ENCODE measurements at regions not wholly inside any gene's neighbourhood (a gene's known extent, or its start where the extent isn't known, plus 50 kb on each side); places are given as distances from the start of the nearest gene placed in this dataset.

DNA sequence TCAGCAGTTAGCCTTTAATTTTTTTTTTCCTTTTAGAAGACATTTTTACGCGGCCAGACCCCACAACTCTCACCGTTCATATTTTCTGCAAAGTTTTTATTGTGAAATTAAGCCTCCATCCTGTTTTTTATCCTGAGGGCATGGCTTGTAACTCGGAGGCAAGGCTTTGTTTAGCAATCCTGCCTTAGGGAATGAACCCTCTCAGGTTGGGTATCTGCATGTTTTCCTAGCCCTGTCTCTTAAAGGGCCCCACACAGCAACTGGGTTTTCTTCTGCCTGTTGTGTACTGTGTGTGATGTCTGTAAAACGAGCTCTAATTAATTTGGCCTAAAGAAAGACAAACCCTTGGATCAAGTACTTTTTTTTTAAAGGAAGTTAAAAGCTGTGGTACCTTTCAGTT is 130.2 kb upstream of the COBL start:
- ATAC-seq (no peak), DNase-seq (no peak)
- Histone ChIP-seq H3K4me1 (ENCODE audit: low read depth) (no peaks in the 10 kb centered on the region), H3K36me3 (ENCODE audit: low read depth) (no peaks in the 10 kb centered on the region), H3K9me3 (peaks cover 5% of the 10 kb centered on the region), H3K4me3 (no peak overlapping the region)
- TF ChIP-seq, protein P1, sequence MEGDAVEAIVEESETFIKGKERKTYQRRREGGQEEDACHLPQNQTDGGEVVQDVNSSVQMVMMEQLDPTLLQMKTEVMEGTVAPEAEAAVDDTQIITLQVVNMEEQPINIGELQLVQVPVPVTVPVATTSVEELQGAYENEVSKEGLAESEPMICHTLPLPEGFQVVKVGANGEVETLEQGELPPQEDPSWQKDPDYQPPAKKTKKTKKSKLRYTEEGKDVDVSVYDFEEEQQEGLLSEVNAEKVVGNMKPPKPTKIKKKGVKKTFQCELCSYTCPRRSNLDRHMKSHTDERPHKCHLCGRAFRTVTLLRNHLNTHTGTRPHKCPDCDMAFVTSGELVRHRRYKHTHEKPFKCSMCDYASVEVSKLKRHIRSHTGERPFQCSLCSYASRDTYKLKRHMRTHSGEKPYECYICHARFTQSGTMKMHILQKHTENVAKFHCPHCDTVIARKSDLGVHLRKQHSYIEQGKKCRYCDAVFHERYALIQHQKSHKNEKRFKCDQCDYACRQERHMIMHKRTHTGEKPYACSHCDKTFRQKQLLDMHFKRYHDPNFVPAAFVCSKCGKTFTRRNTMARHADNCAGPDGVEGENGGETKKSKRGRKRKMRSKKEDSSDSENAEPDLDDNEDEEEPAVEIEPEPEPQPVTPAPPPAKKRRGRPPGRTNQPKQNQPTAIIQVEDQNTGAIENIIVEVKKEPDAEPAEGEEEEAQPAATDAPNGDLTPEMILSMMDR (IDR thresholded peaks at IDR 0.05): no peak
- intact Hi-C loops (cut with DNase I, micrococcal nuclease): no loop called here

DNA sequence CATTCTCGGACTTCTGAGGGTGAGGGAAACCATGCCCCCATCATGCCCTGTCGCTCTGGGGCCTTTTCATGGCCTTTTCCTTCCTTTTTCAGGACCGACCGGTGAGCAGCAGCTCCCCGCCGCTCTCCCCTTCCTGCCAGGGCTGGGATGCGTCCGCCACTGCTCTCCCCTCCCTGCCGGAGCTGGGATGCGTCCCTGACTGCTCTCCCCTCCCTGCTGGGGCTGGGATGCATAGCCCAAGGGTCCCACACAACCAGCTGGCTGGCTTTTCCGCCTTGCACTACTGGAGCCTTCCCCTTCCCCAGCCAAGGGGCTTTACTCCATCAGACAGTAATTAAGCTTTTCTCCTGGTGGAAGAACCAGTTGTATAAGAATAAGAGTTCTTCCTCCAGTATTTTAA is 129.7 kb upstream of the COBL start:
- no peak for DNase-seq
- Histone ChIP-seq H3K9me3 (peaks cover 5% of the 10 kb centered on the region), H3K4me3 (no peak overlapping the region), H3K4me1 (ENCODE audit: low read depth) (no peaks in the 10 kb centered on the region), H3K36me3 (ENCODE audit: low read depth) (no peaks in the 10 kb centered on the region)
- intact Hi-C loops (cut with DNase I, micrococcal nuclease): no loop called here
- TF ChIP-seq, protein P1 (IDR thresholded peaks at IDR 0.05): no peak
- no peak for ATAC-seq

DNA sequence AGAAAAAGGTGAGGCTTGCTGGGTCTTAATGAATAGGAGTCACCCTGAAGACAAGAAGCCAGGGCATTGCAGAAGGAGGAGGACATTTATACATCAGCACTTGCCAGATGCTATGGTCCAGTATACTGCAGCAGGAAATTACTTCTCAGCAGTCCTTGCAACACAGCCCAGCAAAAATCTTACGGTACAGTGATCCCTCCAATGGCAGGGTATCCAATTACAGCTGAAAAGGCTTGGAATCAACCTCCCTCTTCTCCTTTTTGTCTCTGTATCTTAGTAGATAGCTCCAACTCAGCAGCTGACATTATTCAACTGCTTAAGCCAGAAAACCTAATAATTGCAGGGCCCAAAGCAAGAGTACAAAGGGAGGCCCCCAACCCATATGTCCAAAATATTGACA is 128.3 kb upstream of the COBL start:
- Histone ChIP-seq H3K4me3 (no peak overlapping the region), H3K9me3 (peaks cover 5% of the 10 kb centered on the region), H3K4me1 (ENCODE audit: low read depth) (no peaks in the 10 kb centered on the region), H3K36me3 (ENCODE audit: low read depth) (no peaks in the 10 kb centered on the region)
- ATAC-seq (no peak), DNase-seq (no peak)
- TF ChIP-seq, protein P1 (IDR thresholded peaks at IDR 0.05): no peak
- intact Hi-C loops (cut with DNase I, micrococcal nuclease): no loop called here

DNA sequence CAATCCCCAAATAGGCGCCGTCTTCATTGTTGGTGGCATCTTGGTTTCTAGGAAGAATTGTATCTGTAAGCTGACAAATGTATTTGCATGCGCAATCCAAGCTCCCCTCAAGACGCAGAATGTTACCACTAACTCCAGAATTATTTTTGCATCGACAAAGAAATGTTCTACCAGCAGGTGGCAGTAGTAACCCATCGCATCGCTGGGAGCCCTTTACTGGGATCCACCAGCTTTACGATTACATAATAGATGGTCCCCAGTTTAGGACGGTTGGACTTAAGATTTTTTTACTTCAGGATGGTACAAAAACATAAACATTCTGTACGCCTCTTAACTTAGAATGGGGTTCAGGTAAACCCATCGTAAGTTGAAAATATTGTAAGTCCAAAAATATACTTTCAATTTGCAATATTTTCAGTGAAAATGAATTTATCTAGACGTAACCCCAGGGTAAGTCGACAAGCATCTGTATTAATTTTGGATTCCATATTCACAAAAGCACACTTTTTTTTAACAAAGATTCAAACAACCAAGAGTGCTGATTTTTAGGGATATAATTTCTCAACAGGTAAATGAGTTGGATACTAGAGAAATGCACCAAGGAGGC is 114.0 kb upstream of the COBL start:
- Histone ChIP-seq H3K4me1 (ENCODE audit: low read depth) (no peaks in the 10 kb centered on the region), H3K9me3 (no peaks in the 10 kb centered on the region), H3K36me3 (ENCODE audit: low read depth) (no peaks in the 10 kb centered on the region), H3K4me3 (no peak overlapping the region)
- DNase-seq: peak in 2 of 3 donors; percentile 28 to 80
- TF ChIP-seq, protein P1 (IDR thresholded peaks at IDR 0.05): peak; percentile 13
- intact Hi-C loops (cut with DNase I, micrococcal nuclease): no loop called here
- ATAC-seq: peak; percentile 71

DNA sequence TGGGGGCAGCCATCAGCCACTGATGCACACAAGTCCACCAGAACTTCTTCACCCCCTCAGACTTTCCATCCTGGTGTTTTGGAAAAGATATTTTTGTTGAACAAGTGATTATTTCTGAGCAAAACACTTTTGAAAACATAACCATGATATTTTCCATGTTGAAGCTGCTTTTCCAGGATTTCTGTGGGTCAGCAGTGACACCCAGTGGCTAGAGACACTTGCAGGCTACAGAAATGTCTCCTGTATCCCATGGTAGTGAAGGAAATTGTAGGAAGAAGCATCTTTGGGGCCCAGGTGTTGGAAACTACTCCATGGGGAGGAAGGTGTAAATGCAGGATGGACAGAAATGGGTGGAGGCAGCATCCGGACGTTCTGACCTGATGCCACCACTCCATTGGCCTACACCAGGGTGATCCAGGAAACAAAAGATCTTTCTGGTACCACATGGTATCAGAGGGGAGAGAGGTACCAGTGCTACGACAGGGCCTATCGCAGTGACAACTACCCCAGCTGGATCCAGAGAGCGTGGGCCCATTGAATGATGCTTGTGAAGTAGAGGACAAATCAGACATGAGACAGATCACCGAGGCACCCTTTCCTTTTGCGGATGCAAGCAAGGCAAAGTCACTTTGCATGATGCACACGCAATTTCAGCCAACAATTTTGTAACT is 111.7 kb upstream of the COBL start:
- intact Hi-C loops (cut with DNase I, micrococcal nuclease): no loop called here
- ATAC-seq: no peak
- Histone ChIP-seq H3K9me3 (no peaks in the 10 kb centered on the region), H3K36me3 (ENCODE audit: low read depth) (no peaks in the 10 kb centered on the region), H3K4me1 (ENCODE audit: low read depth) (no peaks in the 10 kb centered on the region), H3K4me3 (no peak overlapping the region)
- peak in 2 of 3 donors; percentile 37 to 49 for DNase-seq
- TF ChIP-seq, protein P1 (IDR thresholded peaks at IDR 0.05): no peak
